ENCODE measurements at regions not wholly inside any gene's neighbourhood (a gene's known extent, or its start where the extent isn't known, plus 50 kb on each side); places are given as distances from the start of the nearest gene placed in this dataset.

DNA sequence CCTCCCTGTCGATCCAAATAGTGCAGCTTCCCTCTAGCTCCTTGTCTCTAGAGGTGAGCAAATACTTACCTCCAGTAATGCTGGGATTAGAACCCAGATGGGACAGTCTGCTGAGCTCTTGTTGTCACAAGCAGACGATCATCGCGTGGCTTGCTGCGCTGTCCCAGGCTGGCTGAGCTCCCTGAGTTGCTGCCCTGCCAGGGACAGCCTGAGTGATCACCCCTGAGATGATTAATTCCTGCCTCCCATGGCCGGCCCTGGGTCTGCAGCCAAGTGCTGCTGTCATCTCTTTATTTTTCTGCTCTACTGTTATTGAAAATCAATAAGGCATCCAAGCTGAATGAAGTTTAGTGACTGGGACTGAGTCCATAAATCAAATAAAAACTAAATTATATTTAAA lies 94.0 kb upstream of the ALDH1B1 start:
- TF ChIP-seq, protein P1, sequence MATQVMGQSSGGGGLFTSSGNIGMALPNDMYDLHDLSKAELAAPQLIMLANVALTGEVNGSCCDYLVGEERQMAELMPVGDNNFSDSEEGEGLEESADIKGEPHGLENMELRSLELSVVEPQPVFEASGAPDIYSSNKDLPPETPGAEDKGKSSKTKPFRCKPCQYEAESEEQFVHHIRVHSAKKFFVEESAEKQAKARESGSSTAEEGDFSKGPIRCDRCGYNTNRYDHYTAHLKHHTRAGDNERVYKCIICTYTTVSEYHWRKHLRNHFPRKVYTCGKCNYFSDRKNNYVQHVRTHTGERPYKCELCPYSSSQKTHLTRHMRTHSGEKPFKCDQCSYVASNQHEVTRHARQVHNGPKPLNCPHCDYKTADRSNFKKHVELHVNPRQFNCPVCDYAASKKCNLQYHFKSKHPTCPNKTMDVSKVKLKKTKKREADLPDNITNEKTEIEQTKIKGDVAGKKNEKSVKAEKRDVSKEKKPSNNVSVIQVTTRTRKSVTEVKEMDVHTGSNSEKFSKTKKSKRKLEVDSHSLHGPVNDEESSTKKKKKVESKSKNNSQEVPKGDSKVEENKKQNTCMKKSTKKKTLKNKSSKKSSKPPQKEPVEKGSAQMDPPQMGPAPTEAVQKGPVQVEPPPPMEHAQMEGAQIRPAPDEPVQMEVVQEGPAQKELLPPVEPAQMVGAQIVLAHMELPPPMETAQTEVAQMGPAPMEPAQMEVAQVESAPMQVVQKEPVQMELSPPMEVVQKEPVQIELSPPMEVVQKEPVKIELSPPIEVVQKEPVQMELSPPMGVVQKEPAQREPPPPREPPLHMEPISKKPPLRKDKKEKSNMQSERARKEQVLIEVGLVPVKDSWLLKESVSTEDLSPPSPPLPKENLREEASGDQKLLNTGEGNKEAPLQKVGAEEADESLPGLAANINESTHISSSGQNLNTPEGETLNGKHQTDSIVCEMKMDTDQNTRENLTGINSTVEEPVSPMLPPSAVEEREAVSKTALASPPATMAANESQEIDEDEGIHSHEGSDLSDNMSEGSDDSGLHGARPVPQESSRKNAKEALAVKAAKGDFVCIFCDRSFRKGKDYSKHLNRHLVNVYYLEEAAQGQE (IDR thresholded peaks at IDR 0.05; ENCODE audit: borderline replicate concordance in 1 of 2, low read depth in 1 of 2, low read length in 2 of 2), result no peak
- no peak for TF ChIP-seq POLR2A (IDR thresholded peaks at IDR 0.05; ENCODE audit: insufficient read depth in 1 of 2, low read depth in 2 of 2, low read length in 2 of 2)
